NCI-H1417 treated with DMSO at 0.1 percent for 48 hours (cell line): ENCODE measurements at regions not wholly inside any gene's neighbourhood (a gene's known extent, or its start where the extent isn't known, plus 50 kb on each side); places are given as distances from the start of the nearest gene placed in this dataset.
"Not testable (repeated sequence)": the region's sequence is repeated elsewhere in the genome, so short reads cannot be mapped to it uniquely, and the experiment has no call there.

Experiments
- DNase-seq: peaks from one replicate; lab custom pipeline; 2025; lab: John Stamatoyannopoulos, UW

GRCh38 chr6:156601152-156602065, 175.8 kb upstream of the ARID1B start:
- DNase-seq, result no peak

- DNase-seq, result no peak
Measured at GRCh38 chr6:156600678-156601077, 176.5 kb upstream of the ARID1B start.

- no peak for DNase-seq
Measured at GRCh38 chr6:156599978-156600590, 177.1 kb upstream of the ARID1B start.

- no peak for DNase-seq
Measured at GRCh38 chr6:156599366-156599765, 177.8 kb upstream of the ARID1B start.

GRCh38 chr6:156598855-156599180, 178.4 kb upstream of the ARID1B start:
- peak; percentile 64 for DNase-seq

GRCh38 chr6:156598071-156598854, 178.9 kb upstream of the ARID1B start:
- no peak for DNase-seq

- no peak for DNase-seq
Measured at GRCh38 chr6:156597095-156597494, 180.1 kb upstream of the ARID1B start.

- no peak for DNase-seq
Measured at GRCh38 chr6:156595476-156595875, 181.7 kb upstream of the ARID1B start.

- no peak for DNase-seq
Measured at GRCh38 chr6:156593893-156594292, 183.3 kb upstream of the ARID1B start.

- DNase-seq, result no peak
Measured at GRCh38 chr6:156593127-156593526, 184.1 kb upstream of the ARID1B start.

GRCh38 chr6:156590482-156590881, 186.7 kb upstream of the ARID1B start:
- DNase-seq, result no peak

- no peak for DNase-seq
Measured at GRCh38 chr6:156589281-156589680, 187.9 kb upstream of the ARID1B start.

GRCh38 chr6:156587751-156588301, 189.4 kb upstream of the ARID1B start:
- no peak for DNase-seq

GRCh38 chr6:156587071-156587470, 190.1 kb upstream of the ARID1B start:
- DNase-seq, result no peak

- no peak for DNase-seq
Measured at GRCh38 chr6:156585859-156586258, 191.3 kb upstream of the ARID1B start.

- not testable (repeated sequence) for DNase-seq
Measured at GRCh38 chr6:156584121-156584520, 193.1 kb upstream of the ARID1B start.

- no peak for DNase-seq
Measured at GRCh38 chr6:156583083-156583482, 194.1 kb upstream of the ARID1B start.

- DNase-seq, result peak; percentile 99
Measured at GRCh38 chr6:156582509-156582992, 194.6 kb upstream of the ARID1B start.

- no peak for DNase-seq
Measured at GRCh38 chr6:156579564-156579963, 197.6 kb upstream of the ARID1B start.

- no peak for DNase-seq
Measured at GRCh38 chr6:156577749-156578148, 199.4 kb upstream of the ARID1B start.

- no peak for DNase-seq
Measured at GRCh38 chr6:156575361-156575760, 201.8 kb upstream of the ARID1B start.

- no peak for DNase-seq
Measured at GRCh38 chr6:156564807-156565149, 212.4 kb upstream of the ARID1B start.
